ENCODE measurements at regions not wholly inside any gene's neighbourhood (a gene's known extent, or its start where the extent isn't known, plus 50 kb on each side); places are given as distances from the start of the nearest gene placed in this dataset.
A peak's percentile ranks its signal among the peaks of the same experiment; 100 is the strongest.
"Not testable (repeated sequence)": the region's sequence is repeated elsewhere in the genome, so short reads cannot be mapped to it uniquely, and the experiment has no call there.

DNA sequence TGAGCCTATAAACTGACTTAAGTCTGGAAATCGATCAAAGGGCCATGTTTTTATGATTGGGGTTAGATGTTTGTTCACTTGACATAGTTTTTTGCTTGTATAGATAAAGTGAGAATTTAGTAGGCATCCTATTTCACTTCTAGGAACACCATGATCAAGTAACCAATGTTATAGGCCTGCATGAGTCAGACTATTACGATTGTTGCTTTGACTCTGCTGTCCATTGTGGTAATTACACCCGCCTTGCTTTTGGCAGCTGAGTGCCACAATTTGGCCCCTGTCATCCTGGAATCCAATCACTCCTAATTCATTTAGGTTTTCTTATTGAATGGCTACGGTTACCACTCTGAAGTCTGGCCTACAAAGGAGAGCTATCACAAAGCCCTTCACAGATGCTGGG, 67.8 kb upstream of the IL33 start:
- H3K36me3 ChIP-seq: no peaks in the 10 kb centered on the region
- H3K27ac ChIP-seq: no peak overlapping the region
- no peak for TF ChIP-seq POLR2A (IDR thresholded peaks at IDR 0.05)
- TF ChIP-seq, protein P1, sequence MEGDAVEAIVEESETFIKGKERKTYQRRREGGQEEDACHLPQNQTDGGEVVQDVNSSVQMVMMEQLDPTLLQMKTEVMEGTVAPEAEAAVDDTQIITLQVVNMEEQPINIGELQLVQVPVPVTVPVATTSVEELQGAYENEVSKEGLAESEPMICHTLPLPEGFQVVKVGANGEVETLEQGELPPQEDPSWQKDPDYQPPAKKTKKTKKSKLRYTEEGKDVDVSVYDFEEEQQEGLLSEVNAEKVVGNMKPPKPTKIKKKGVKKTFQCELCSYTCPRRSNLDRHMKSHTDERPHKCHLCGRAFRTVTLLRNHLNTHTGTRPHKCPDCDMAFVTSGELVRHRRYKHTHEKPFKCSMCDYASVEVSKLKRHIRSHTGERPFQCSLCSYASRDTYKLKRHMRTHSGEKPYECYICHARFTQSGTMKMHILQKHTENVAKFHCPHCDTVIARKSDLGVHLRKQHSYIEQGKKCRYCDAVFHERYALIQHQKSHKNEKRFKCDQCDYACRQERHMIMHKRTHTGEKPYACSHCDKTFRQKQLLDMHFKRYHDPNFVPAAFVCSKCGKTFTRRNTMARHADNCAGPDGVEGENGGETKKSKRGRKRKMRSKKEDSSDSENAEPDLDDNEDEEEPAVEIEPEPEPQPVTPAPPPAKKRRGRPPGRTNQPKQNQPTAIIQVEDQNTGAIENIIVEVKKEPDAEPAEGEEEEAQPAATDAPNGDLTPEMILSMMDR (IDR thresholded peaks at IDR 0.05): no peak
- no peak overlapping the region for H3K4me3 ChIP-seq
- intact Hi-C loops (cut with DNase I): no loop called here
- no peaks in the 10 kb centered on the region for H3K27me3 ChIP-seq
- 75 to 82% methylated on average over 3 to 4 of the region's 4 CpGs for WGBS, 2 donors
- DNase-seq: no peak
- H3K9me3 ChIP-seq: no peaks in the 10 kb centered on the region
- H3K4me1 ChIP-seq: peaks cover 0 to 12% (median 0%) of the 10 kb centered on the region in 3 donors

DNA sequence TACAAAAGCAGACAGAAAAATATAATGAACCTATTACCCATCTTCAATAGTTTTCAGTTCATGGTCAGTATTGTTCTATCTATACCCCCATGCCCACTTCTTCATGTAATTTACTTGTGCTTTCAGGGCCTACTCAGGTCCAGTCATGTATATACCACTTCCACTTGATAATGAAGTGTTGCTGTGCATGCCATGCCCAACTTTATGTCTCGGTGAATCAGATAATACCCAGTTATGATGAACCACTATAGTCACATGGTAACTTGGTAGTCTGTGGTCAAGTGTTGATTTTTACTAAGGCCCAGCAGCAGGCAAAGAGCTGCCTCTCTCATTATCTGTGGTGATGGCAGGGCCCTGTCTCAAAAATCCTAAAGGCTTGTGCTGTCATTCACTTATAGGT, 70.7 kb upstream of the IL33 start:
- Histone ChIP-seq H3K27ac (no peak overlapping the region), H3K27me3 (no peaks in the 10 kb centered on the region), H3K4me3 (no peak overlapping the region), H3K36me3 (no peaks in the 10 kb centered on the region), H3K9me3 (no peaks in the 10 kb centered on the region), H3K4me1 (peaks cover 0 to 22% (median 0%) of the 10 kb centered on the region in 3 donors)
- DNase-seq: no peak
- WGBS, 2 donors: 80 to 81% methylated on average over 1 of the region's 1 CpG
- intact Hi-C loops (cut with DNase I): no loop called here
- no peak for TF ChIP-seq POLR2A (IDR thresholded peaks at IDR 0.05)
- TF ChIP-seq, protein P1 (IDR thresholded peaks at IDR 0.05): no peak

DNA sequence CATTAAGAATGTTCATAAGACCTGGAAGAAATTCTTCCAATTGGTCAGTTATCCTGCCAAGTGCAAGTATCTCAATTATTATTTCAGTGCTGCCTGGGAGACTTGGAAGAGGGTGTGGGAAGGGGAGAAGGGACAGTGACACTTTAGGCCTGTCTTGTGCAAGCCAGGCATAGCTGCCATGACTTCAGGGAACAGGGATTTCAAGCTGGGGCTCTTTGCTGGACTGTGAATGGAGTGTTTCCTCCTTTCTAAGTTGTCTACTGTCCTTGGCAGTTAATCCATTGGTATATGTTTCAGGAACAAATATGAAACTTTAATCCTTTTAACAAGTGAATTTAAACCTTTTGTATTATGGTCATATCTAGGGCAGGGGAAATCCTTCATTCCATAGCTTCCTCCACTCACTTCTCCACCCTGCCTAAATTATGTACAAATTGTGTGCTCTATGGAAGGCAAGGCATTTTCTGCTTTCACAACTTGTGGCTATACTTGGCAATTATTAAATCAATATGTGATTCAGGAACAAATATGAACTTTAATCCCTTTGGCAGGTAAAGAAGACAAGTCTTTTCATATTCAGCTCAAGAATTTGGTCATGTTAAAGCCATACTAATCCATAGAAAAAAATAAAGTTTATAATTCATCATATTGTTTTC, 72.7 kb upstream of the IL33 start:
- Histone ChIP-seq H3K4me1 (peaks cover 0 to 22% (median 0%) of the 10 kb centered on the region in 3 donors), H3K27ac (peak overlapping the region in 3 of 4 donors; percentile 3 to 63 (median 40)), H3K36me3 (no peaks in the 10 kb centered on the region), H3K4me3 (no peak overlapping the region), H3K9me3 (no peaks in the 10 kb centered on the region), H3K27me3 (no peaks in the 10 kb centered on the region)
- TF ChIP-seq, protein P1 (IDR thresholded peaks at IDR 0.05): no peak
- no peak for TF ChIP-seq POLR2A (IDR thresholded peaks at IDR 0.05)
- intact Hi-C loops (cut with DNase I): no loop called here
- DNase-seq: no peak

DNA sequence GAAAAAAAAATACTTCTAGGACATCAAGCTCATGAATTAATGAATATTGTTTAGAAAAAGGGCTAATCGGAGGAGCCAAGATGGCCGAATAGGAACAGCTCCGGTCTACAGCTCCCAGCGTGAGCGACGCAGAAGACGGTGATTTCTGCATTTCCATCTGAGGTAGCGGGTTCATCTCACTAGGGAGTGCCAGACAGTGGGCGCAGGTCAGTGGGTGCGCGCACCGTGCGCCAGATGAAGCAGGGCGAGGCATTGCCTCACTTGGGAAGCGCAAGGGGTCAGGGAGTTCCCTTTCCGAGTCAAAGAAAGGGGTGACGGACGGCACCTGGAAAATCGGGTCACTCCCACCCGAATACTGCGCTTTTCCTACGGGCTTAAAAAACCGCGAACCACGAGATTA, 79.8 kb upstream of the IL33 start:
- H3K4me3 ChIP-seq; H3K36me3 ChIP-seq; H3K27me3 ChIP-seq; DNase-seq; intact Hi-C loops (cut with DNase I); H3K9me3 ChIP-seq; H3K27ac ChIP-seq: not testable (repeated sequence)
- H3K4me1 ChIP-seq: peaks cover 0 to 17% (median 0%) of the 10 kb centered on the region in 3 donors
- WGBS, 2 donors: 77 to 78% methylated on average over 8 of the region's 25 CpGs

DNA sequence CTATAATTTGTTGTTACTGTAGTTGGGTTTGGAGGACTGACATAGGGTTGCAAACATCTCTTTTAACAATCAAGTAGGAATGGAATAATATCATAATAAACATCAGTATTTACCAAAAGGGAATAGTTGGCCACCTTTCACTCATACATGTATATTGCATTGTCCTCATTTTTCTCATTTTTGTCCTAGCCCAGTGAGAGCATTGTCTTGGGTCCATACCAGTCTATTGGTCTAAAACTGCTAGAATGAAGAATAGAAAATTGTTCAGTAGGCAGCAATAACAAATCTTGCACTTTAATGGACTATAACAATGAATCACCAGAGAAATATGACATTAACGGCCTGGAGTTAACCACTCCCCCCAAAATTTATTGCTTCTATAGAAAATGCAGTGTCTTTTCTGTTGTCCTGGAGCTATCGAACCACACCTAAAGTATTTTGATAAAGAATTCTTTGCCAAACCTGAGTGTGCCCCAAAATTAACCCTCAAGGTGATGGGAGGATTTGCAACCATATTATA, 80.9 kb upstream of the IL33 start:
- Histone ChIP-seq H3K27me3 (no peaks in the 10 kb centered on the region), H3K4me1 (peaks cover 0 to 17% (median 0%) of the 10 kb centered on the region in 3 donors), H3K27ac (no peak overlapping the region), H3K4me3 (no peak overlapping the region), H3K9me3 (no peaks in the 10 kb centered on the region), H3K36me3 (no peaks in the 10 kb centered on the region)
- WGBS, 2 donors: 24 to 34% methylated on average over 2 of the region's 2 CpGs
- TF ChIP-seq POLR2A (IDR thresholded peaks at IDR 0.05): no peak
- TF ChIP-seq, protein P1 (IDR thresholded peaks at IDR 0.05): no peak
- no peak for DNase-seq
- intact Hi-C loops (cut with DNase I): no loop called here
